SIG-M5 treated with dmso at 0.1 percent for 504 hours (cell line): ENCODE measurements at regions not wholly inside any gene's neighbourhood (a gene's known extent, or its start where the extent isn't known, plus 50 kb on each side); places are given as distances from the start of the nearest gene placed in this dataset.

Source experiments
- DNase-seq: peaks from one replicate; lab custom pipeline; 2025; ENCODE audit not compliant: unreplicated experiment; lab: John Stamatoyannopoulos, UW

GRCh38 chr18:1995041-1995612 is 576.2 kb downstream of the METTL4 start:
- DNase-seq: no peak

GRCh38 chr18:1998121-1998520 is 573.2 kb downstream of the METTL4 start:
- DNase-seq: no peak

GRCh38 chr18:1999387-1999786 is 571.9 kb downstream of the METTL4 start:
- DNase-seq: no peak

- DNase-seq: no peak
Observed at GRCh38 chr18:2002151-2002550, 569.2 kb downstream of the METTL4 start.

GRCh38 chr18:2002604-2003003 is 568.7 kb downstream of the METTL4 start:
- no peak for DNase-seq

- no peak for DNase-seq
Observed at GRCh38 chr18:2009942-2010697, 561.2 kb downstream of the METTL4 start.

- no peak for DNase-seq
Observed at GRCh38 chr18:2027016-2027415, 544.3 kb downstream of the METTL4 start.

GRCh38 chr18:2027756-2028155 is 543.5 kb downstream of the METTL4 start:
- DNase-seq: no peak

GRCh38 chr18:2028986-2029385 is 542.3 kb downstream of the METTL4 start:
- DNase-seq: no peak

- no peak for DNase-seq
Observed at GRCh38 chr18:2030647-2031046, 540.7 kb downstream of the METTL4 start.

- DNase-seq: no peak
Observed at GRCh38 chr18:2032036-2032435, 539.3 kb downstream of the METTL4 start.

- no peak for DNase-seq
Observed at GRCh38 chr18:2035056-2035455, 536.2 kb downstream of the METTL4 start.

GRCh38 chr18:2036086-2036485 is 535.2 kb downstream of the METTL4 start:
- no peak for DNase-seq

GRCh38 chr18:2040279-2040678 is 531.0 kb downstream of the METTL4 start:
- no peak for DNase-seq

GRCh38 chr18:2049986-2050385 is 521.3 kb downstream of the METTL4 start:
- peak; percentile 25 for DNase-seq

GRCh38 chr18:2050702-2051201 is 520.6 kb downstream of the METTL4 start:
- no peak for DNase-seq

GRCh38 chr18:2053490-2054089 is 517.7 kb downstream of the METTL4 start:
- DNase-seq: no peak

- DNase-seq: no peak
Observed at GRCh38 chr18:2059336-2059735, 512.0 kb downstream of the METTL4 start.

- no peak for DNase-seq
Observed at GRCh38 chr18:2060086-2060485, 511.2 kb downstream of the METTL4 start.

- DNase-seq: no peak
Observed at GRCh38 chr18:2070631-2071030, 500.7 kb downstream of the METTL4 start.

GRCh38 chr18:2075499-2075898 is 495.8 kb downstream of the METTL4 start:
- DNase-seq: no peak

GRCh38 chr18:2082676-2083075 is 488.6 kb downstream of the METTL4 start:
- no peak for DNase-seq
